ENCODE measurements at regions not wholly inside any gene's neighbourhood (a gene's known extent, or its start where the extent isn't known, plus 50 kb on each side); places are given as distances from the start of the nearest gene placed in this dataset.

GRCh38 chr9:16321461-16322119, 548.9 kb downstream of the BNC2 start:
- no peak for DNase-seq (ENCODE audit: extremely low read depth, low read depth)
- no peak for TF ChIP-seq CTCF (IDR thresholded peaks at IDR 0.05; ENCODE audit: low read depth, low read length, missing control alignments)
- H3K4me3 ChIP-seq (replicated peaks; ENCODE audit: low read depth, low read length) = no peak overlapping the region

DNA sequence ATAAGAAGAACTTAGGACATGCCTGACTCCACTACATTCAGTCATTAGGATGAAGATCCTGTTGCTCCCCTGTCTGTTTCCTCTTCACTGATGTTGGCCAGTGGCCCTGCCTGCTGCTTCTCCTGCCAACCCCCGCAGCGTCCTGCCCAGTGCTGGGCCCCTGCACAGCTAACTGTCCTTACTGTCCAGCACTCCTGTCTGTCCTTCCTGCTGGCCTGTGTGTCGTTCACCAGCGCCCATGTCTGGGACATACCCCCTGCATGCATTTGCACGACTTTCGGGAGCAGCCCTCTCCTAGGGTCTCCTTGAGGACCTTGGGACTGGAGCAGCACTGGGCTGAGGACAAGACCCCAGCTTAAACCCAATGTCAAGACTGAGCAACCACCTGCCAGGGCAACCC, 547.6 kb downstream of the BNC2 start:
- H3K4me3 ChIP-seq (replicated peaks; ENCODE audit: low read depth, low read length) = no peak overlapping the region
- no peak for TF ChIP-seq CTCF (IDR thresholded peaks at IDR 0.05; ENCODE audit: low read depth, low read length, missing control alignments)
- no peak for DNase-seq (ENCODE audit: extremely low read depth, low read depth)

DNA sequence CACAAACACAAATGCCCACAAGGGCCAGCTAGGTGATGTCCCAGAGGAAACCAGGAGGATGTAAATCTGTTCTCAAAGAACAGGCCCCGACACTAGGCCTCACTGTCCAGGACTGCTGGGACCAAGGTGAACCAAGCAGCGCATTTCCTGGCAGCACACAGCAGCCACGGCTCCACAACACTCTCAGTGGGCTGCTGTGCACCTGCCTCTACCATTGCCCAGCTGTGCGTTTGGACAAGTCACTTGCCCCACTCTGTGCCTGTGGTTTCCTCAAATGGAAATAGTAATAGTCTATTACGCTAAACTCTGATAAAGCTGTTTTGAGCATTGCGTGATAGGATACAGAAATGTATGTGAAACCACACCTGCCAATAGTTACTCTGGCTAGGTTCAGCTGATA, 544.5 kb downstream of the BNC2 start:
- no peak for TF ChIP-seq CTCF (IDR thresholded peaks at IDR 0.05; ENCODE audit: low read depth, low read length, missing control alignments)
- no peak overlapping the region for H3K4me3 ChIP-seq (replicated peaks; ENCODE audit: low read depth, low read length)
- DNase-seq (ENCODE audit: extremely low read depth, low read depth) = no peak

DNA sequence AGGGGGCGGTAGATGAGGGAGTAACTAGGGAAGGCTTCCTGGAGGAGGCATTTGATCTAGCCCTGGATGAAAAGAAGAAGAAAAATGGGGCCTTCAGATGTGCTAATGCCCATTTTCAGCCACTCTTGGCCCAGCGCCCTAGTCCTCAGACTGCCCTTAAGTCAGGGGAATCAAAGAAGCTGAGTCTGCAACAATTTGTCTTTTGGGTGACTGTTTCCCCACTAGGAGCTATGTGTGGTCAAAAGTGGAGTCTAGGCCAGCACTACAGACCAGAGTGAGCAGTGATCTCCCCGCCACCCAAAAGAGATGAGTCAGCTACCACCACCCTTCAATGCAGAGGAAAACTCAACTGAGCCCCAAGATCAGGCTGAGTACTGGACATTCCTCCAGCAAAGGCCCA, 542.1 kb downstream of the BNC2 start:
- no peak for TF ChIP-seq CTCF (IDR thresholded peaks at IDR 0.05; ENCODE audit: low read depth, low read length, missing control alignments)
- DNase-seq (ENCODE audit: extremely low read depth, low read depth) = no peak
- H3K4me3 ChIP-seq (replicated peaks; ENCODE audit: low read depth, low read length) = no peak overlapping the region

- DNase-seq (ENCODE audit: extremely low read depth, low read depth) = no peak
- no peak for TF ChIP-seq CTCF (IDR thresholded peaks at IDR 0.05; ENCODE audit: low read depth, low read length, missing control alignments)
- no peak overlapping the region for H3K4me3 ChIP-seq (replicated peaks; ENCODE audit: low read depth, low read length)
Observed at GRCh38 chr9:16329671-16330113, 540.8 kb downstream of the BNC2 start.

GRCh38 chr9:16331031-16331430, 539.4 kb downstream of the BNC2 start:
- no peak for TF ChIP-seq CTCF (IDR thresholded peaks at IDR 0.05; ENCODE audit: low read depth, low read length, missing control alignments)
- no peak for DNase-seq (ENCODE audit: extremely low read depth, low read depth)
- H3K4me3 ChIP-seq (replicated peaks; ENCODE audit: low read depth, low read length) = no peak overlapping the region

- no peak overlapping the region for H3K4me3 ChIP-seq (replicated peaks; ENCODE audit: low read depth, low read length)
- no peak for TF ChIP-seq CTCF (IDR thresholded peaks at IDR 0.05; ENCODE audit: low read depth, low read length, missing control alignments)
- no peak for DNase-seq (ENCODE audit: extremely low read depth, low read depth)
Observed at GRCh38 chr9:16331527-16331926, 538.9 kb downstream of the BNC2 start.
